HCT116 (cell line): ENCODE measurements at regions not wholly inside any gene's neighbourhood (a gene's known extent, or its start where the extent isn't known, plus 50 kb on each side); places are given as distances from the start of the nearest gene placed in this dataset.

ENCODE experiments used
- ATF3 ChIP-seq: IDR thresholded peaks from 2 replicates; pipeline ENCODE4 v1.6.1; 2012
- CTCF ChIP-seq, 3 experiments: fragments of 200-600 bp in 1 of 3; sonication (generic) in 1 of 3; IDR thresholded peaks in 2 of 3; conservative IDR thresholded peaks in 1 of 3; 2 replicates each; pipeline ENCODE4 v1.5.1; 2012 to 2017; ENCODE audit warnings: low read depth in 2 of 3, low read length in 2 of 3, antibody characterized with exemption in 1 of 3, borderline replicate concordance in 1 of 3, control low read depth in 1 of 3, mild to moderate bottlenecking in 1 of 3, mixed read lengths in 1 of 3, mixed run types in 1 of 3, moderate library complexity in 1 of 3; ENCODE audit not compliant: insufficient read depth in 1 of 3
- EZH2 ChIP-seq: fragments of 200-600 bp; sonication (generic); IDR thresholded peaks from 2 replicates; pipeline ENCODE4 v1.6.1; 2017; ENCODE audit warnings: antibody characterized with exemption, mixed run types
- FOSL1 ChIP-seq: IDR thresholded peaks from 2 replicates; pipeline ENCODE4 v1.6.1; 2012; ENCODE audit warnings: low read depth
- MAX ChIP-seq: IDR thresholded peaks from 2 replicates; pipeline ENCODE4 v1.6.1; 2012
- POLR2A ChIP-seq: IDR thresholded peaks from 2 replicates; pipeline ENCODE4 v1.7.0; 2011; ENCODE audit warnings: borderline replicate concordance; ENCODE audit not compliant: insufficient read depth, insufficient read length; ENCODE audit errors: extremely low read depth
- POLR2AphosphoS5 ChIP-seq: IDR thresholded peaks from 2 replicates; pipeline ENCODE4 v1.6.1; 2011; ENCODE audit warnings: mild to moderate bottlenecking, low read depth, low read length, moderate library complexity
- REST ChIP-seq: IDR thresholded peaks from 2 replicates; pipeline ENCODE4 v1.6.1; 2012; ENCODE audit warnings: low read depth
- SRF ChIP-seq: IDR thresholded peaks from 2 replicates; pipeline ENCODE4 v1.6.1; 2012; ENCODE audit warnings: low read depth
- ZBTB33 ChIP-seq: IDR thresholded peaks from 2 replicates; pipeline ENCODE4 v1.6.1; 2011; ENCODE audit warnings: mild to moderate bottlenecking, low read length, moderate library complexity; ENCODE audit not compliant: insufficient replicate concordance; ENCODE audit errors: extremely low read depth
- ZNF274 ChIP-seq: fragments of 200-500 bp; sonication (Bioruptor generic); IDR thresholded peaks from 2 replicates; pipeline ENCODE4 v1.6.1; 2014; ENCODE audit warnings: mild to moderate bottlenecking, low read depth, low read length, inconsistent platforms

- no peak for TF ChIP-seq CTCF (IDR thresholded peaks at IDR 0.05 in 2 of 3, conservative IDR thresholded peaks at IDR 0.05 in 1 of 3; ENCODE audit: borderline replicate concordance in 1 of 3, insufficient read depth in 1 of 3, low read depth in 2 of 3, low read length in 2 of 3)
- no peak for TF ChIP-seq EZH2
- TF ChIP-seq ZBTB33, result no peak
- no peak for TF ChIP-seq REST
- TF ChIP-seq FOSL1, result no peak
- no peak for TF ChIP-seq POLR2A
- no peak for TF ChIP-seq POLR2AphosphoS5
- no peak for TF ChIP-seq MAX
- no peak for TF ChIP-seq ATF3
- no peak for TF ChIP-seq SRF
- TF ChIP-seq ZNF274, result no peak
Measured at GRCh38 chr2:63763391-63763941, 78.2 kb upstream of the UGP2 start.
